HPDE6-E6E7 (cell line): ENCODE measurements at regions not wholly inside any gene's neighbourhood (a gene's known extent, or its start where the extent isn't known, plus 50 kb on each side); places are given as distances from the start of the nearest gene placed in this dataset.
"Not testable (repeated sequence)": the region's sequence is repeated elsewhere in the genome, so short reads cannot be mapped to it uniquely, and the experiment has no call there.

Experiments used
- DNase-seq: peaks from one replicate; pipeline ENCODE4 v3.0.0; 2011; ENCODE audit warnings: missing footprints; ENCODE audit errors: extremely low spot score

GRCh38 chr22:47626428-47627390 is 864.3 kb downstream of the TBC1D22A start:
- DNase-seq: no peak

GRCh38 chr22:47625531-47626427 is 863.3 kb downstream of the TBC1D22A start:
- DNase-seq: no peak

GRCh38 chr22:47625013-47625385 is 862.5 kb downstream of the TBC1D22A start:
- DNase-seq: no peak

GRCh38 chr22:47624252-47625012 is 862.0 kb downstream of the TBC1D22A start:
- no peak for DNase-seq

- DNase-seq: no peak
Measured at GRCh38 chr22:47623763-47624148, 861.3 kb downstream of the TBC1D22A start.

GRCh38 chr22:47623066-47623762 is 860.8 kb downstream of the TBC1D22A start:
- DNase-seq: no peak

- DNase-seq: no peak
Measured at GRCh38 chr22:47622541-47622940, 860.1 kb downstream of the TBC1D22A start.

GRCh38 chr22:47621253-47621652 is 858.8 kb downstream of the TBC1D22A start:
- DNase-seq: no peak

GRCh38 chr22:47620391-47620790 is 857.9 kb downstream of the TBC1D22A start:
- DNase-seq: no peak

- no peak for DNase-seq
Measured at GRCh38 chr22:47619631-47620030, 857.2 kb downstream of the TBC1D22A start.

- no peak for DNase-seq
Measured at GRCh38 chr22:47618180-47619010, 855.9 kb downstream of the TBC1D22A start.

- DNase-seq: no peak
Measured at GRCh38 chr22:47617186-47617585, 854.7 kb downstream of the TBC1D22A start.

GRCh38 chr22:47616396-47617020 is 854.1 kb downstream of the TBC1D22A start:
- DNase-seq: no peak

GRCh38 chr22:47615051-47615450 is 852.6 kb downstream of the TBC1D22A start:
- DNase-seq: no peak

GRCh38 chr22:47613606-47614350 is 851.3 kb downstream of the TBC1D22A start:
- DNase-seq: no peak

- DNase-seq: not testable (repeated sequence)
Measured at GRCh38 chr22:47613181-47613580, 850.7 kb downstream of the TBC1D22A start.

- no peak for DNase-seq
Measured at GRCh38 chr22:47612311-47612910, 850.0 kb downstream of the TBC1D22A start.

GRCh38 chr22:47610764-47611163 is 848.3 kb downstream of the TBC1D22A start:
- no peak for DNase-seq

GRCh38 chr22:47610281-47610680 is 847.8 kb downstream of the TBC1D22A start:
- DNase-seq: no peak
